GM12878 (cell line): ENCODE measurements at regions not wholly inside any gene's neighbourhood (a gene's known extent, or its start where the extent isn't known, plus 50 kb on each side); places are given as distances from the start of the nearest gene placed in this dataset.
A peak's percentile ranks its signal among the peaks of the same experiment; 100 is the strongest.

Source experiments
- CEBPB ChIP-seq, 2 experiments: fragments of 150-350 bp in 1 of 2; IDR thresholded peaks; 2 replicates each; pipeline ENCODE4 v1.6.1; 2012 to 2014; ENCODE audit warnings: low read depth in 2 of 2, low read length in 2 of 2, borderline replicate concordance in 1 of 2, inconsistent platforms in 1 of 2
- CHD4 ChIP-seq: fragments of 200-600 bp; sonication (generic); IDR thresholded peaks from 2 replicates; pipeline ENCODE4 v1.6.1; 2016; ENCODE audit warnings: mild to moderate bottlenecking
- DPF2 ChIP-seq: fragments of 450-650 bp; IDR thresholded peaks from 2 replicates; pipeline ENCODE4 v1.6.1; 2017; ENCODE audit warnings: mild to moderate bottlenecking
- EZH2 ChIP-seq: IDR thresholded peaks from 2 replicates; pipeline ENCODE4 v1.6.1; 2012; ENCODE audit warnings: low read depth, mild to moderate bottlenecking, control low read depth, inconsistent platforms, low read length, borderline replicate concordance; ENCODE audit not compliant: control insufficient read depth
- HDAC6 ChIP-seq: fragments of 200-600 bp; sonication (generic); IDR thresholded peaks from one replicate; pipeline ENCODE4 v1.8.0; 2017; ENCODE audit warnings: antibody characterized with exemption; ENCODE audit not compliant: unreplicated experiment
- IKZF2 ChIP-seq, 2 experiments: fragments of 450-650 bp; IDR thresholded peaks; 2 replicates each; pipeline ENCODE4 v1.6.1; 2017; ENCODE audit warnings: mild to moderate bottlenecking in 2 of 2, moderate library complexity in 2 of 2
- MTA2 ChIP-seq: fragments of 450-650 bp; IDR thresholded peaks from 2 replicates; pipeline ENCODE4 v1.6.1; 2016; ENCODE audit warnings: low read depth, mild to moderate bottlenecking, moderate library complexity
- NFYA ChIP-seq: IDR thresholded peaks from 2 replicates; pipeline ENCODE4 v1.6.1; 2011; ENCODE audit warnings: low read depth, mild to moderate bottlenecking, low read length, improper control_type of control experiment, borderline replicate concordance
- RAD21 ChIP-seq: IDR thresholded peaks from 2 replicates; pipeline ENCODE4 v1.6.1; 2011; ENCODE audit warnings: mild to moderate bottlenecking, low read depth, low read length, moderate library complexity; ENCODE audit not compliant: insufficient read depth
- SMAD5 ChIP-seq: IDR thresholded peaks from 2 replicates; pipeline ENCODE4 v1.6.1; 2016; ENCODE audit warnings: antibody characterized with exemption, low read depth
- SMARCA5 ChIP-seq: fragments of 450-650 bp; IDR thresholded peaks from 2 replicates; pipeline ENCODE4 v1.6.1; 2017; ENCODE audit warnings: mild to moderate bottlenecking
- SRF ChIP-seq, 2 experiments: IDR thresholded peaks; 2 replicates each; pipeline ENCODE4 v1.6.1; 2011; ENCODE audit warnings: low read depth in 2 of 2, low read length in 2 of 2, mild to moderate bottlenecking in 1 of 2, moderate library complexity in 1 of 2
- TCF3 ChIP-seq: IDR thresholded peaks from 2 replicates; pipeline ENCODE4 v1.6.1; 2012; ENCODE audit warnings: low read depth, mild to moderate bottlenecking, low read length, borderline replicate concordance; ENCODE audit not compliant: insufficient read depth
- WRNIP1 ChIP-seq: IDR thresholded peaks from 2 replicates; pipeline ENCODE4 v1.6.1; 2011; ENCODE audit warnings: low read depth, low read length, improper control_type of control experiment, borderline replicate concordance
- ZBED1 ChIP-seq: IDR thresholded peaks from 2 replicates; pipeline ENCODE4 v1.6.1; 2016; ENCODE audit warnings: borderline replicate concordance
- ZNF207 ChIP-seq: fragments of 450-650 bp; IDR thresholded peaks from 2 replicates; pipeline ENCODE4 v1.6.1; 2014; ENCODE audit warnings: antibody characterized with exemption, mild to moderate bottlenecking, borderline replicate concordance
- ZNF217 ChIP-seq: fragments of 450-650 bp; IDR thresholded peaks from 2 replicates; pipeline ENCODE4 v1.6.1; 2017; ENCODE audit warnings: antibody characterized with exemption, mild to moderate bottlenecking
- ZNF622 ChIP-seq: fragments of 450-650 bp; IDR thresholded peaks from 2 replicates; pipeline ENCODE4 v1.6.1; 2017; ENCODE audit warnings: mild to moderate bottlenecking, inconsistent platforms
- ZNF687 ChIP-seq: fragments of 450-650 bp; IDR thresholded peaks from 2 replicates; pipeline ENCODE4 v1.6.1; 2017; ENCODE audit warnings: mild to moderate bottlenecking, moderate library complexity
- ZSCAN29 ChIP-seq: fragments of 450-650 bp; IDR thresholded peaks from 2 replicates; pipeline ENCODE4 v1.6.1; 2017; ENCODE audit warnings: mild to moderate bottlenecking, moderate library complexity
- TF ChIP-seq, protein P1 (sequence below): fragments of 450-650 bp; IDR thresholded peaks from 2 replicates; pipeline ENCODE4 v1.6.1; 2018; ENCODE audit warnings: mild to moderate bottlenecking, low read depth, moderate library complexity; ENCODE audit not compliant: partially characterized antibody

DNA sequence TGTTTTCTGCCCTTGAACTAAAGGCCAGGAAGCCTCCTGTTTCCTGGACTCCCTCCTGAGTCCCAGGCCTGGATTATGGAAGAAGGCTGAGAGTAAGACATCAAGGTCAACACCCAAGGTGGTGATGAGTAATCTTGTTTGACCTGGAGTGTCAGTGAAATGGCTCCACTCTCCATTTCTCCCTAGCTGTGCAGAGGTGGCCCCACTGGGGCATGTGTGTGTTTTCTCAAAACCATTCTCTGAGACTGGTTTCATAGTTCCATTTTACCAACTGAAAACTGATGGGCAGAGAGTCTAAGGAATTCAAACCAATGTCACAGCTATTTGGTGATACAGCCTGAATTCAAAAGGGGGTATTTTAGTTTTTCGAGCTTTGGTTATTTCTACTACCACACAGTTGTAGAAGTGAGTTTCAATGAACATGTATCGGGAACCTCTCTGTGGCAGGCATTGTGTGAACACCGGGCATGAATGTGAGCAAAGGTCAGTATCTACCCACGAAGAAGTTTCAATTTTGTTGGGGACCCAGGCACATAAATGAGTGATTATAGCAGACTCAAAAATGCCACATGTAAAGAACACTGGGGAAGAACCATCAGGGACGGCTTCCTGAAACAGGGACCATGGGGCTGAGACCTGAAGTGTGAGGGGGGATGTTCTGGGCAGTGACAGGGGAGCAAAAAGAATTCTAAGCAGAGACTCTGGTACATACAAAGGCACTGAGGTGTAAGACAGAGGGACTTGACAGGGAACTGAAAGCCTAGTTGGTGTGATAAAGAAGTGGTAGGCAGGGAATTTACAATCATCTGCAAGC lies 269.6 kb upstream of the KLF4 start (continued):
- TF ChIP-seq IKZF2 (IDR thresholded peaks at IDR 0.05) (peak; percentile 73 to 75; a peak in 2 of 4 replicates), DPF2 (peak; percentile 81), ZNF217 (no peak), ZSCAN29 (0 out of 2 replicates have a peak, but pooled peaks have one; percentile 17), TCF3 (no peak), SMARCA5 (peak; percentile 54; the same call in 1 of the 2 replicates), MTA2 (peak; percentile 66; the same call in 1 of the 2 replicates), ZBED1 (no peak), CEBPB (IDR thresholded peaks at IDR 0.05; ENCODE audit: borderline replicate concordance in 1 of 2, low read depth in 2 of 2, low read length in 2 of 2) (no peak), ZNF687 (peak; percentile 45; the same call in 1 of the 2 replicates), HDAC6 (no peak), SMAD5 (no peak), EZH2 (no peak), NFYA (no peak), CHD4 (no peak), ZNF207 (no peak), RAD21 (no peak), WRNIP1 (no peak), ZNF622 (no peak), SRF (IDR thresholded peaks at IDR 0.05; ENCODE audit: low read depth in 2 of 2, low read length in 2 of 2) (no peak)
- TF ChIP-seq, protein P1, sequence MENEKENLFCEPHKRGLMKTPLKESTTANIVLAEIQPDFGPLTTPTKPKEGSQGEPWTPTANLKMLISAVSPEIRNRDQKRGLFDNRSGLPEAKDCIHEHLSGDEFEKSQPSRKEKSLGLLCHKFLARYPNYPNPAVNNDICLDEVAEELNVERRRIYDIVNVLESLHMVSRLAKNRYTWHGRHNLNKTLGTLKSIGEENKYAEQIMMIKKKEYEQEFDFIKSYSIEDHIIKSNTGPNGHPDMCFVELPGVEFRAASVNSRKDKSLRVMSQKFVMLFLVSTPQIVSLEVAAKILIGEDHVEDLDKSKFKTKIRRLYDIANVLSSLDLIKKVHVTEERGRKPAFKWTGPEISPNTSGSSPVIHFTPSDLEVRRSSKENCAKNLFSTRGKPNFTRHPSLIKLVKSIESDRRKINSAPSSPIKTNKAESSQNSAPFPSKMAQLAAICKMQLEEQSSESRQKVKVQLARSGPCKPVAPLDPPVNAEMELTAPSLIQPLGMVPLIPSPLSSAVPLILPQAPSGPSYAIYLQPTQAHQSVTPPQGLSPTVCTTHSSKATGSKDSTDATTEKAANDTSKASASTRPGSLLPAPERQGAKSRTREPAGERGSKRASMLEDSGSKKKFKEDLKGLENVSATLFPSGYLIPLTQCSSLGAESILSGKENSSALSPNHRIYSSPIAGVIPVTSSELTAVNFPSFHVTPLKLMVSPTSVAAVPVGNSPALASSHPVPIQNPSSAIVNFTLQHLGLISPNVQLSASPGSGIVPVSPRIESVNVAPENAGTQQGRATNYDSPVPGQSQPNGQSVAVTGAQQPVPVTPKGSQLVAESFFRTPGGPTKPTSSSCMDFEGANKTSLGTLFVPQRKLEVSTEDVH = no peak
- TF ChIP-seq, all 136 proteins: peak for 15
